GM21786 (cell line): ENCODE measurements at regions not wholly inside any gene's neighbourhood (a gene's known extent, or its start where the extent isn't known, plus 50 kb on each side); places are given as distances from the start of the nearest gene placed in this dataset.

Experiments
- ATAC-seq: cut with Tn5 transposase; IDR thresholded peaks from one replicate; pipeline ENCODE4 v1.9.1; 2021; ENCODE audit not compliant: unreplicated experiment

DNA sequence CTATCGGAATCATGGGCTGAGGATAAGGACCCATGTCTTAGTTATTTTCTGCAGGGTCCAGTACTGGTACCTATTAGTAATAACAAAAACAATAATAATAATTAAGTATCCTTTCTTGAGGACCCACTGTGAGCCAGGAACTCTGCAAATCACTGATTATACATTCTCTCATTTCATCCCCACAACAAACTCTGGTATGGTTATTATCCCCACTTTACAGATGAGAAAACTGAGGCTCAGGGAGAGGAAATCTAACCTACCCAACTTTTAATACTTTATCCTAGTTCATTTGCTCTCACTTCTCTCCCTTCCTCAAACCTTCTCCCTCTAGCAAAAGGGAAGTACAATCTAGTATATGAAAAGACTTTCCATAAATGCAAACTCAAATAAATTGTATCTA lies 528.4 kb upstream of the PROK2 start:
- no peak for ATAC-seq

DNA sequence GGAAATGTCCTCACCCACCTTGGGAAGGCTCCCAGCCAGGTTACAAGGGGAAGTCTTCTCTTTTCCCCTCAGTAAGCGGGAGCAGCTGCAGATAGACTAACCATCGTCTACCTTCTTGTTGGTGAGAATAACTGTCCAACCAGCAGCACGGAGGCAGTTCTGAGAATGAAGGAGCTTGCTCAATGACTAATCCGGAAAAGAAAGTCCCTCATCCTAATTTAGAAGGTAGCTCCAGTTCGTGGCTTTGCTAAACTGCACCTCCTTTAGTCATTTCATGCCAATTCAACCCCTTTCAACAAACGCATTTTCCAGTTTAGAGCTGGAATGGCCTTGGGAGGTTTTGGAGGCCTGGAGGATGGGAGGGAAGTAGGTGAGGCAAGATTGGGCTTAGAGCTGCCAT lies 527.4 kb upstream of the PROK2 start:
- ATAC-seq: no peak

DNA sequence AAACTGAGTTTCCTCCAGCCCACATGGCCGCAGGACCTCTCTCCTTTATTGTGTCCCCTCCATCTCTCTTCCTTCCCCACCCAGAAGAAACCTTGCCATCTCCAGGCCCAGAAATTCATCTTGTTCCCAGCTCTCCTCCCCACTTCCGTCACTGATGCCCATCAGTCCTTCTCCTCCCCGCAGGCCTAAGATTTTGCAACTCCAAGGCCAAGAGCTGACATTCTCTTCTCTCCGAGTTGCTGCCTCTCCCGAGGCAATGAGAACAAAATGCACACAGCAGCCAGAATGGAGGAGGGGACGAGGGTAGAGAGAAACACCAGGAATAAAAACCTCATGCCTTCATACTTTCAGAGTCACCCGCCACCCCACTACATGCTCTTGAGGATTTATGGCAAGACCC lies 526.5 kb upstream of the PROK2 start:
- no peak for ATAC-seq

DNA sequence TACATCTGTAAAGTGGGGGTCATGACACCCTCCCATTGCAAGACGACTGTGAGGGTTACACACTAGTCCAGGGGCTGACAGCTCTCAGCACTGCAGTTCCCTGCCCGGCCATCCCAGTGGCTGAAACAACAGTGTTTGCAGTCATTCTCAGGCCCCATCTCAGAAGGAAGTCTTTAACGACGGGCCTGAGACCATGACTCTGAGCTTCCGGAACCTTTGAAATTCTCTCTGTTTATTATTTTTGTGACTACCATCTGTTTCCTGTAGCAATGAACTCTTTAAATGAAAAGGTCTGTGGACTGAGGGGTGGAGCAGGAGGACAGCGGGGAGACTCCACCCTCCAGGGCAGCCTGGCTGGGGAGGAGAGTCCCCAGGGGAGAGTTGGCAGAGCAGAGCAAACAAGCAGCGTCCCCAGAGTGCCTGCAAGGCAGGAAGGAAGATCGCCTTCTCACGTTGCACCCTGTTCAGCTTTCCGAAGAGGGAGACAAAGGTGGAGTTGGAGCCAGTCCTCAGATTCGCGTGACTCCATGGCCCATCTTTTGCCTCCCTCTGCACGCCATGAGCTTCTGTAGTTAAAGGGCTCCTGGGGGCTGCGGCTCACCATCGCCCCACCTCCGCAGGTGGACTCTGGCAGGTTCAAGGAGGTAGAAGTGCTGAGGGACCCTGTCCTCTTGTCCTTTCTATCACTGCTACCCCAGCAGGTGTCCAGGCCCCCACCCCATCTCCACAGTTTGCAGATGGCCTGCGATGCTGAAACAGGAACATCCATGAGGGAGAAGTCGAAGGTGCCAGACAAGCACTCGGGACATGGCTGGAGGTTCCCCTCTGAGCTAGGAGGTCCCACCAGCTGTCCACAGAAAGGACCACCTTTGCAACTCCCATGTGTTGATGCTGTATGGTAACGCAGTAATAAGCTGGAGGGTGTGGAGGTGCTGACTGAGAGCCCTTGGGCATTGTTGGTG lies 525.8 kb upstream of the PROK2 start:
- peak; percentile 97 for ATAC-seq

DNA sequence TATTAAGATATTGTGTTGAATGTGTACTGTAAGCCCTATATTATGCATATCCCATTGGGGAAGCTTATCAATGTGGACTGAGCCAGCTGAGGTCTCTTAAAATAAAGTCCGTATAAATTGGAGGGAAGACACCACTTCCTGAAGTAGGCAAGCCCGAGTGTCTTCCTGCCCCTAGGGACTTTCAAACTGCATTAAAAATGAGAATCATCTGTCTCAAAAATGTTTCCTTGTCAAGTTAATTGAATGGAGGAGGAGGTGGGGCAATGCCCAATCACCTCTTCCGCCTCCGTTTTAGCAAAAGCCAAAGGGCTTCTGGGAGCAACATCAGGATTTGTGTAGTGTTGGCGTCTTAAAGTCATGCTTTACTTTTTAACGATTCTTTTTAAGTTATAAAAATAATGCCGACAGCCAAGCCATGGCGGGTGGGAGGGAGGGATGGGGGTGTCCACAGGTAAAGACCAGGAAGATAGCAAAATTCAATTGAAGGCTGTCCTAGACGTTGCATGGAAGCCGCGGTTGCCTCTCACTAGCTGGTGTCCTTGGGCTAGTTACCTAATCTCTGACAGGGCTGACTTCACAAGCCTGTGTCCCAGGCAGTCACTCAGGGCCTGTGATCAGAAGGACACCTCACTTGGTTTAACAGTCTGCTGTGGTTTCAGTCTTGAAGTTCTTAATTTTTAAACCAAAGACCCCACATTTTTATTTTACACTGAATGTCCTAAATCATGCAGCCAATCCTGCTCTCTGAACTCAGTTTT lies 524.9 kb upstream of the PROK2 start:
- no peak for ATAC-seq

DNA sequence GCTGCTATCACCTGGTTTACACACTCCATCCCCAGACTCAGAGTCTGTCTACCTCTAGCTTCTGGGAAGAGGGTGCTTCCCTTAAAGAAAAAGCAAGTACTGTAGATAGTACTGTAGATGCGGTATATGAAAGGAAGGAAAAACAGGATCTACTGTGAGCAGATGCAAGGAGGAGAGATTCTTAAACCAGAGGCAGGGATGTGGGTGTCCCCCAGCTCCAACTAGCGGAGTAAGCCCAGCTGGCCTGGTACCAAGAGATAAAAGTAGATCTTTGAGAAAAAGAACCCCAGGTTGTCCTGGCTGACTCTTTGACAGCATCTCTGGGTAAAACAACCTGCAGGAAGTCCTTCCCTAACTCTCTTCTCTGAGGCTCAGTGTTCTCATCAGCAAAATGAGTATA lies 523.7 kb upstream of the PROK2 start:
- ATAC-seq: no peak

DNA sequence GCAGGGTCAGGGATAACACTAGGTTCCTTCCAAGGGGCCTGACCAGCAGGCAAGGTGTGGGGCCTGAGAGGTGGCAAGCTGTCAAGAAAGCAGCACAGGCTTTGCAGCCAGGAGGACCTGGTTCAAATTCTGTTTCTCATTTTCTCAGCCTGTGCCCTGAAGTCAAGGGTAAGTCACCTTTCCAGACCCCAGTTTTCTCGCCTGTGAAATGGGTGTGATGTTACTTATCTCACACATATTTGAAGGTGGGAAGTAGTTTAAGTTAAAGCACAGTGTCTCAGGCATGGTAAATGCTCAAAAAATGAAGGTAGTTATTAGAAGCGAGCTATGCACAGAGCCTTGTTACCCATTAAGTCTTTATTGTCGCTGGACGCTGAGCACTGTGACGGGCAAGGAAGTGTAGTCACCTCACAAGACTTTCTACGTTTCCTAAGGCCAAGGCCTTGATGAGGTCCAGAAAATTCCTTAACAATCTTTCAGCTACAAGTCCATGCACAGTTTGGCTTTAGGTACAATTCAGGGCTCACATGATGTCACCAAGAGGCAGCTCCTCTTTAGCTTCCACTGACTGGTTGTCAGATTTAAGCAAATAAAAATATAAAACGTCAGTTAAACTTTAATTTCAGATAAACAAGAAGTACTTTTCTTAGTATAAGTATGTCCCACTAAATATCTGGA lies 522.6 kb upstream of the PROK2 start:
- ATAC-seq: no peak

DNA sequence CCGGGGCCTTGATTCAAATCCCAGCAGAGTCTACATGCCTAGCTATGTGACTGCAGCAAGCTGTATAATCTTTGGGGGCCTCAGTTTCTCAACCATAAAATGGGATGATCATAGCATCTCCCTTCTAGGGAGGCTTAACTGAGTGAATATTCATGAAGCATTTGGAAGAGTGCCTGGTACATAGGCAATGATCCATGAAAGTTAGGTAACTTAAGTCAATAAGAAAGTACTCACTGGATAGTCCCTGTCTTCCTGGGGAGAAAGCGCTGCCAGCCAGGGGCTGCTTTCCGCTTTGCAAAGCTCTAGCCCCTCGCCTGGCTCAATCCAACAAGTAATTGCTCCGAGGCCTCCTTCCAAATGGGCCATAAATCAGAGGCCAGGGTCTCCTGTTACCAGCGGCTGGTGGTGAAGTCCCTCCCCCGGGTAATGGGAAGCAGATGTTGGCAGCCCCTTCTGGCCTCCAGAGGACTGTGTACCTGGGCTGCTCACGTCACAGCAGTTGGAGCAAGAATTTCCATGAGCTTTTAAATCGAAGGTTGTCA lies 521.9 kb upstream of the PROK2 start:
- ATAC-seq: no peak

DNA sequence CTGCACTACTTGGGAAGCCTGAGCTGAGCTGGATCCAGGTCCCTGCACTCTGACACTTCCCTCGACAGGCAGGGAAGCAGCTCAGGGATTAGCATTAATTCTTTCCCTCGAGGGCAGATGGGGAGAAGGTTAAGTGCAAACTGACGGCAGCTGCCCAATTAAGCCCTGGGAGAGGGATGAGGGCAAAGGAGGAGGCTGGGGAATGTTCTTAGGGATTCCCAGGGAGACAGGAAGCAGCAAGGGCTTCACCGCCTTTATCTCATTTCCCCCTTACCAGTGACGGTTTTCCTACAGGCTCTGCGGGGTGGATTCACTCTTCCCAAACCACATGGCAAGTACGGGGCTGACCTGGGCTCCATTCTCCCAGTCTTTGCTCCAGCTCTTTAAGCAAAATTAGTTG lies 519.0 kb upstream of the PROK2 start:
- ATAC-seq: no peak

DNA sequence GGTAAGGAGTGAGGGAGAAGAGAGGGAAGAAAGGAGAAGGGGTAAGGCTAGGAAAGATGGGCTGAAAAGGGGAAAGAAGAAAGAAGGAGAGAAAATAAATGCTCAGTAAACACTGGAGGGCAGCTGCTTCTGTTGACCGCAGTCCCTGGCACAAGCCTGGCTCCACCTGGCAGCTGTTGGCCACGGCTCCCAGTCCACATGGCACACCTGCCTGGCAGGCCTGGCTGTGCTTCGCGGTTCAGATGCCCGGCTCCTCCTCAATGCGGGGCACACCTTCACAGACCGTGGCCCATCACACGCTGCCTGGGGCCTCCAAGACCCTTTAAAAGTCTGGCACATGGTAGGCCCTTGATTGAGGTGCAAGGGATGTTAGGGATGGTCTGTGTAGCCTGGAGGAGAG lies 516.8 kb upstream of the PROK2 start:
- no peak for ATAC-seq

DNA sequence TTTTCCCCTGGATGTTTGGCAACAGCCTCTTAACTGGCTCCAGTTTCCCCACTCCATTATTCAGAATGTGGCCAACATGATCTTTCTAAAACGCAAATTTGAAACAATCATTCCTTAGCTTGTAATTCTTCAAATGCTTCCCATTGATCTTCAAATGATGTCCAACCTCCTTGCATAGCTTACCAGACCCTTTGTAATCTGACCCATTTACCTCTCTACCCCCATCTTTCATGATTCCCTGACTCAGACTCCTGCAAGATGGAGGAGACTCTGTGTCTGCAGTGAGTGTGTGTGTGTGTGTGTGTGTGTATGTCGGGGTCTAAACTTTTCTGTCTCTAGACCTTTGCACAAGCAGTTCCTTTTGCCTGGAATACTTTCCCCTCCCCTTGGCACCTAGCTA lies 515.7 kb upstream of the PROK2 start:
- ATAC-seq: no peak

DNA sequence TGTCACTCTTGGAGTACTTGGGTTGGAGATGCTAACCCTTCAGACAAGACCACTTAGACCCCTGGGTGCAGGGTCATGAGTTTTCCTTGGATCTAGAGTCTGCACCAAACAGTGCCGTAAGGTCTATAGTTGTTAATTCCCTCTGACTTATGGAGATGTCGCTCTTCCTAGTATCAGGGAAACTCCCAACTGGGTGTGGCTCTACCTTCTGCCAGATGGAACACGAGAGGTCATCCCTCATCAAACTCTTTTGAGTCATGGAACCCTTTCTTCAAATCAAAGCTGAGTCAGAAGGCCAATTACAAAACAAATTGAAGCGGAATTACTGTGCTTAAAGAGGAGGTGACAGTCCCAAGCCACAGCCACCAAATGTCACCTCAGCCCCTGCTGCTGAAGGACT lies 514.9 kb upstream of the PROK2 start:
- ATAC-seq: no peak

DNA sequence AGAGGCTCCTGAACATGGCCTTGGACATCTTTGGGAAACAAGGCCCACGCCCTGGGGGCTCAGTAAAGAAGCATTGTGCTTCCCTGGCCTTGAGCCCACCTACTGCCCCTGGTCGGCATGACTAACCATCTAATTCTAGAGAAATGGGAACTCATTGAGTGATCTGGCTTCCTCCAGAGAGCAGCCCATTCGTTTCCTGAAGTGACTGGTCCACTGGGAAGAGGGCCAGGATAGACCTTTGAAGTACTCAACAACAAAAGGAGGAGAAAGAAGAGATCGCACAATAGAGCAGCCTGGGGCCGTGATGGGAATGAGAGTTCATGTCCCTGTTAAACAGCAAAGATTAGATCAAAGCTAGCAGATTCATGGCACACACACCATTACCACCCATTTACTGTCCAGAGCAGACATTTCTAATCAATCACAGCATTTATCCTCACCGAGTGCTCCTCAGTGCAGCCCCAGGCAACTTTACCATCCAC lies 514.4 kb upstream of the PROK2 start:
- no peak for ATAC-seq

DNA sequence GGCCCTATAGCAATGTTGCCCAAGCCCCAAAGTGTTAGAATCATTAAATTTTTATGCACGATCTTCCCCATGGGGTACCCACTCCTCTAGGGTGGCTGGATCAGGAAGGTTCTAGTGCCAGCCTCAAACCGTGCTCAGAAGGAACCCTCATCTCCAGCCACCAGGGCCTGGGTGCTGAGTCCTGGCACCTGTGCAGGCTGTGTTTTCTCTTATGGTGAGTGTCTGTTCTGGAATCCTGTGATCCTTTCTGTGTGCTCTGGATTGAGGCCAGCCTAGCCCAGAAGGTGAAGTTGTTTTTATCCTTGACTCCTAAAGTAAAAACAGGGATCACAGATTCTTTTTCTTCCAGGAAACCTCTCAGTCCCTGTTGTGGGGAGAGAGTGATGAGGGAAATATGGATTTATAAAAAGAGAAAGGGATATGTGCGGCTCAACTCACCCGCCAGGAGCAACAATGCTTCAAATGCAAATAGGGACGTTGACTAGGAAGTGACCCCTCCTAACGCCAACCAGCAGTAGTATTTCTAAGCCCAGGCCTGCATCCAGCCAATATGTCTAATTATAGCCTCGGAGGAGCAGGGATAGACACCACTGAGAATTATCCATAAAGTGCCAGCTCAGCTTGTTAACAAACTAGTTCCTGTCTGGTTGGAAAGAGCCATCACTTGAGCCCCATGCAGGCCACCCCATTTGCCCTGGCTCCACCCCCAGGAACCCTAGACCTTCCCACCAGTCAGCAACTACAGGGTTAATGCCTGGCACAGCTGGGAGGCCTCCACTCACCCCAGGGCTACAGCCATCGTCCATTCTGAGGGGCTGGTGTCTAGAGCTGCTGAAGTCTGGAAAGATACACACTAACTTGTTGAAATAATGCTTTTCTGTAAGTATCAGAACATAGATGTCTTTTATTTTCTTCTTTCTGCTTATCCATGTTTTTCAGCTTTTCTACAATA lies 513.5 kb upstream of the PROK2 start:
- ATAC-seq: no peak

DNA sequence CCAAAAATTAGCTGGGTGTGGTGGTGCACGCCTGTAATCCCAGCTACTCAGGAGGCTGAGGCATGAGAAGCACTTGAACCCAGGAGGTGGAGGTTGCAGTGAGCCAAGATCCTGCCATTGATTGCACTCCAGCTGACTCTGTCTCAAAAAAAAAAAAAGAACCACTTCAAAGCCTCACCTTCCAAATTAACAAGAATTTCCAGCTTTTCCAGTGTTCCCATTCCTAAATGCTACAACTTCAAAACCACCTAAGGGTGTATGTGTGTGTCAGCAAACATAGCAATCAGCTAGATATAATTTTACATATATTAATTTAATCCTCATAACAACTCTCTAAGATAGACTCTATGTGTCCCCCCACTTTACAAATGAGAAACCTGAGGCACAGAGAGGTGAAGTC lies 512.5 kb upstream of the PROK2 start:
- no peak for ATAC-seq

DNA sequence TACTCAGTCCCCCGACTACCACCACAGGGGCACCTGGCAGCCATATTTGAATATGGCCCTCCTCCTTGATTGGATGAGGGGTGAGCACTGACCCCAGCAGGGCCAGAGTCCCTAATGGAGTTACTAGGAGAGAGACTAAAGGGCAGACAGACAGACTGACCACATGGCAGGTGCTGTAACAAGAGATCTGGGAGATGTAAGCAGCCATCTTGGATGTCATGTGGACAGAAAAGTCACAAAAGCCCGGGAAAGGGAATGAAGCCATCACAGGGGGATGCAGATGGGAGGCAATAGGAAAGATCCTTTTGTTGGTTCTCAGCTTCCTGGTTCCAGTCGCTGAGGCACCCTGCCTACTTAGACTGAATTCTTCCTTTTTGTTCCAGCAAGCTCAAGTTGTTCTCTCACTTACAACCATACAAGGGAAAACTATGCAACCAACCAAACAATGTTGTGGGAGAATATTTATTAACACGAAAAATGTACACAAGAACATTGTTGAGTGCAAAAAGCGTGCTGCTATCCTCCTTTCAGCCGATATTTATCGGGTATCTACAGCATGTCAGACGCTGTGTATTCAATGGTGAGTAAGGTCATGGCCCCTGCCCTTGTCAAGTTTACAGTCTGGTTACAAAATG lies 511.6 kb upstream of the PROK2 start:
- ATAC-seq: no peak

DNA sequence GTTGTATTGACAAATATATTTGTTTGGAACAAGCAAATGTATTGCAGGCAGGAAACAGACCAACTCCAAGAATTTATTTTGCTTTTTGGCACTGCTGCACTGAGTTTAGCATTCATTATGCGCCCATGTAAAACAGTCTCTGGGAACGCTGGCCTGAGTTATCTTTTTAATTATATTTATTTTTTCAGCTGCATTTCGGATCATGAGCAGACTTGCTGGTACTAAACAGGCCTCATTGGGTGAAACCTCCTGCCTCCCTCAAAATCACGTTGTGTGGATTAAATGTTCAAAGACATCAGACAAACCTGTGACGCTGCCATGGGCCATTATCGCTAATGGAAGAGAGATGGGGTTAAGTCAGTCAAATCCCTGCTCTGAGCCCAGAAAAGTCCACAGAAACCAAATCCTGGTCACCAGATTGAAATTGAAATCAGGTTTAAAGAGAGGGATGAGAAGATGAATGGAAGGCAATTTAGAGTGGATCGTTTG lies 511.1 kb upstream of the PROK2 start:
- no peak for ATAC-seq

DNA sequence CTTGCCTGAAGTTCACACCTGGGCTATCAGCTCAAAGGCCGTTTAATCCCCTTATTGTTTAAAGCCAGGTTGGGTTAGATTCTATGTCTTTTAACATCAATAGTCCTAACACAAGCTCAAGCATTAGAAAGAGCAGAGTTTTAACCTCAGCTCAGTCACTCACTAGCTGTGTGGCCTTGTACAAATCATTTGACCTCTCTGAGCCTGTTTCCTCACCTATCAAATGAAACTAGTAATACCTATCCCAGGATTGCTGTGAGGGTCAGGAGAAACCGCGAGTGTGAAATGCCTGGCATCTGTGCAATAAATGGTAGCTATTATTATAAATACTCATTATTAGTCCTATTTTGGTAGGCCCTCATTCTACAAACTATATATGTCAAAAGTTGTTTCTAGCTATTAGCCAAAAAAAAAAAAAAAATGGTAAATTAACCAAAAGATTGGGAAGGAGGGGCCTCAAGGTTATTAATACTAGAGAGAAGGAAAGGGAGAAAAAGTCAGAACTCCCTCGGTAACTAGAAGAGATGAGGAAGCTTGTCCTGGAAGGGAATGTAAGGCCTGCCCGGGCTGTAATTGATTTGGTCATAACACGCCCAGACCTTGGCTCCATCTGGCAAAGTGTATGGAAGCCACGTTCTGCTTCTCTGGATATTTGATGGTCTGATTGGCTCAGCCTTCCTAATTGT lies 510.5 kb upstream of the PROK2 start:
- no peak for ATAC-seq
